PC-3 (cell line): ENCODE measurements at regions not wholly inside any gene's neighbourhood (a gene's known extent, or its start where the extent isn't known, plus 50 kb on each side); places are given as distances from the start of the nearest gene placed in this dataset.

Experiments
- ATAC-seq: fragments of 200-7000 bp; cut with Tn5 transposase; 2 replicates; pipeline ENCODE4 v1.9.1; 2020; ENCODE audit warnings: mild to moderate bottlenecking, moderate library complexity
- BruUV-seq: library from RNA; stranded (reverse); fragments of 400-500 nt; replicated peaks from 2 replicates; lab custom pipeline; 2021; lab: Mats Ljungman, UMichigan
- CTCF ChIA-PET: fragments of 300-600 bp; sonication (Branson Sonifier 250); formaldehyde crosslinking; loops from one replicate; lab custom pipeline; 2022; ENCODE audit warnings: antibody characterized with exemption; lab: Charles Lee
- POLR2A ChIA-PET: fragments of 300-600 bp; sonication (Branson Sonifier 250); formaldehyde crosslinking; loops from one replicate; lab custom pipeline; 2022; ENCODE audit warnings: antibody characterized with exemption; ENCODE audit not compliant: unreplicated experiment; lab: Charles Lee
- DNase-seq: peaks from one replicate; pipeline ENCODE4 v3.0.0-alpha.2; 2015
- H2AFZ ChIP-seq: fragments of 300-600 bp; sonication (generic); 2 replicates; pipeline ENCODE4 v1.6.0; 2016; ENCODE audit warnings: antibody characterized with exemption, low read length
- H3F3A ChIP-seq: fragments of 300-600 bp; sonication (generic); one replicate; pipeline ENCODE4 v1.6.0; 2017; ENCODE audit warnings: antibody characterized with exemption, low read length, control low read depth, mild to moderate bottlenecking; ENCODE audit not compliant: unreplicated experiment
- H3K27ac ChIP-seq: fragments of 300-600 bp; sonication (generic); 2 replicates; pipeline ENCODE4 v1.5.1; 2016; ENCODE audit warnings: mild to moderate bottlenecking, low read length
- H3K27me3 ChIP-seq: fragments of 300-600 bp; sonication (generic); 2 replicates; pipeline ENCODE4 v1.6.1; 2016; ENCODE audit warnings: low read length, mixed read lengths
- H3K36me3 ChIP-seq: fragments of 300-600 bp; sonication (generic); 2 replicates; pipeline ENCODE4 v1.6.1; 2016; ENCODE audit warnings: low read depth, mixed run types, low read length, mixed read lengths
- H3K4me1 ChIP-seq: fragments of 300-600 bp; sonication (generic); 2 replicates; pipeline ENCODE4 v1.5.1; 2016; ENCODE audit warnings: low read length; ENCODE audit not compliant: insufficient read depth
- H3K4me2 ChIP-seq: fragments of 300-600 bp; sonication (generic); 2 replicates; pipeline ENCODE4 v1.6.0; 2016; ENCODE audit warnings: low read length
- H3K4me3 ChIP-seq: fragments of 300-600 bp; sonication (generic); 2 replicates; pipeline ENCODE4 v1.5.1; 2016; ENCODE audit warnings: mild to moderate bottlenecking, low read length, mixed read lengths
- H3K79me2 ChIP-seq: fragments of 300-600 bp; sonication (generic); 2 replicates; pipeline ENCODE4 v1.6.1; 2017; ENCODE audit warnings: low read length, mixed read lengths
- H3K9ac ChIP-seq: fragments of 300-600 bp; sonication (generic); 2 replicates; pipeline ENCODE4 v1.6.0; 2016; ENCODE audit warnings: mild to moderate bottlenecking, low read length
- H3K9me2 ChIP-seq: fragments of 300-600 bp; sonication (generic); replicated peaks from 2 replicates; pipeline ENCODE4 v1.6.1; 2016; ENCODE audit warnings: mixed run types, low read length, mixed read lengths
- H3K9me3 ChIP-seq: fragments of 300-600 bp; sonication (generic); 2 replicates; pipeline ENCODE4 v1.6.1; 2016; ENCODE audit warnings: low read length, mixed read lengths
- H4K20me1 ChIP-seq: fragments of 300-600 bp; sonication (generic); 2 replicates; pipeline ENCODE4 v1.6.1; 2016; ENCODE audit warnings: low read length, mixed read lengths
- CTCF ChIP-seq: fragments of 300-600 bp; sonication (generic); conservative IDR thresholded peaks from 2 replicates; pipeline ENCODE4 v1.5.1; 2017; ENCODE audit warnings: antibody characterized with exemption, low read depth, mild to moderate bottlenecking, low read length
- EZH2 ChIP-seq: fragments of 300-600 bp; sonication (generic); IDR thresholded peaks from one replicate; pipeline ENCODE4 v1.6.1; 2017; ENCODE audit warnings: antibody characterized with exemption, mild to moderate bottlenecking, low read length; ENCODE audit not compliant: unreplicated experiment
- EZH2phosphoT487 ChIP-seq: fragments of 300-600 bp; sonication (generic); IDR thresholded peaks from 2 replicates; pipeline ENCODE4 v1.6.1; 2018; ENCODE audit warnings: mild to moderate bottlenecking, antibody characterized with exemption, low read length, borderline replicate concordance
- intact Hi-C: fragments of 100-400 bp; cut with micrococcal nuclease; formaldehyde crosslinking; loops from 2 replicates; pipeline ENCODE4 v1.9.0; 2023

- no peak overlapping the region for H3K27ac ChIP-seq
- peaks cover 49% of the 10 kb centered on the region for H3K27me3 ChIP-seq
- intact Hi-C loops: no loop called here
- no peaks in the 10 kb centered on the region for H3K9me3 ChIP-seq
- H3K79me2 ChIP-seq: no peaks in the 10 kb centered on the region
- H3K4me1 ChIP-seq: no peaks in the 10 kb centered on the region
- ATAC-seq (no peak), DNase-seq (no peak)
- no peak overlapping the region for H3K4me2 ChIP-seq
- no peaks in the 10 kb centered on the region for H3K36me3 ChIP-seq
- no peaks in the 10 kb centered on the region for H3K9me2 ChIP-seq
- ChIA-PET CTCF (no interaction called here), POLR2A (no interaction called here)
- H2AFZ ChIP-seq: no peak overlapping the region
- no peak overlapping the region for H3K9ac ChIP-seq
- H3F3A ChIP-seq: no peaks in the 10 kb centered on the region
- TF ChIP-seq EZH2 (no peak), CTCF (no peak), EZH2phosphoT487 (no peak)
- H3K4me3 ChIP-seq: no peak overlapping the region
- no peaks in the 10 kb centered on the region for H4K20me1 ChIP-seq
- no TSS peak for BruUV-seq
Measured at GRCh38 chr6:168177103-168177891, 98.3 kb upstream of the FRMD1 start.

- CTCF ChIA-PET: no interaction called here
- Histone ChIP-seq H3K9me2 (no peaks in the 10 kb centered on the region), H3K36me3 (no peaks in the 10 kb centered on the region), H2AFZ (no peak overlapping the region), H3K27ac (no peak overlapping the region), H3K4me3 (no peak overlapping the region), H3K27me3 (peaks cover 40% of the 10 kb centered on the region), H3K9ac (no peak overlapping the region), H3K4me2 (no peak overlapping the region), H3K79me2 (no peaks in the 10 kb centered on the region), H4K20me1 (no peaks in the 10 kb centered on the region), H3F3A (no peaks in the 10 kb centered on the region), H3K9me3 (no peaks in the 10 kb centered on the region), H3K4me1 (no peaks in the 10 kb centered on the region)
- intact Hi-C loops: no loop called here
- TF ChIP-seq CTCF: no peak
- TF ChIP-seq EZH2: no peak
- TF ChIP-seq EZH2phosphoT487: no peak
- DNase-seq: no peak
- BruUV-seq: no TSS peak
- POLR2A ChIA-PET: no interaction called here
- ATAC-seq: no peak
Measured at GRCh38 chr6:168171673-168172353, 92.8 kb upstream of the FRMD1 start.
